HepG2 (cell line): ENCODE measurements at regions not wholly inside any gene's neighbourhood (a gene's known extent, or its start where the extent isn't known, plus 50 kb on each side); places are given as distances from the start of the nearest gene placed in this dataset.

Experiments used
- ATAC-seq: fragments of 200-7000 bp; cut with Tn5 transposase; 3 replicates; pipeline ENCODE4 v1.9.1; 2020; ENCODE audit warnings: mild to moderate bottlenecking, moderate library complexity
- BruUV-seq: library from RNA; stranded (reverse); fragments of 400-500 nt; replicated peaks from 2 replicates; lab custom pipeline; 2021; lab: Mats Ljungman, UMichigan
- CTCF ChIA-PET: fragments of 300-600 bp; formaldehyde crosslinking; extraction: SDS; loops from one replicate; lab custom pipeline; 2021; ENCODE audit warnings: low total read pairs, inconsistent platforms, low intra/inter-chr PET ratio; lab: Yijun Ruan, JAX
- POLR2A ChIA-PET: fragments of 350-600 bp; sonication (Branson Sonifier 250); formaldehyde crosslinking; loops from one replicate; lab custom pipeline; 2020; ENCODE audit warnings: antibody characterized with exemption, inconsistent platforms; lab: Yijun Ruan, JAX
- DNase-seq: peaks from one replicate; pipeline ENCODE4 v3.0.0-alpha.2; 2015; ENCODE audit warnings: low spot score
- FAIRE-seq: peaks from 3 replicates; lab custom pipeline; 2011; peaks lifted over from hg19 to GRCh38; lab: Jason Lieb, UNC
- H2AFZ ChIP-seq: one replicate; pipeline ENCODE4 v1.6.1; 2011; ENCODE audit warnings: low read length, inconsistent platforms
- H3K27ac ChIP-seq: fragments of 300-600 bp; 3 replicates; pipeline ENCODE4 v1.8.0; 2011; ENCODE audit warnings: mixed run types, mild to moderate bottlenecking, mixed read lengths, low read length, inconsistent platforms; ENCODE audit not compliant: insufficient read depth; ENCODE audit errors: extremely low read length
- H3K27me3 ChIP-seq, 2 experiments: fragments of 200-600 bp in 1 of 2; 2 replicates in 1 of 2; 3 replicates in 1 of 2; pipeline versions ENCODE4 v1.6.0 to v1.8.0; 2011; ENCODE audit warnings: low read length in 2 of 2, mild to moderate bottlenecking in 2 of 2, moderate library complexity in 2 of 2, inconsistent platforms in 1 of 2; ENCODE audit not compliant: insufficient read depth in 2 of 2, control insufficient read depth in 1 of 2
- H3K36me3 ChIP-seq, 2 experiments: fragments of 200-600 bp in 1 of 2; replicated peaks in 1 of 2; 2 replicates in 1 of 2; 3 replicates in 1 of 2; pipeline versions ENCODE4 v1.5.1 to v1.8.0; 2011; ENCODE audit warnings: low read length in 2 of 2, inconsistent platforms in 1 of 2; ENCODE audit not compliant: insufficient read depth in 2 of 2, control insufficient read depth in 1 of 2
- H3K4me1 ChIP-seq: 2 replicates; pipeline ENCODE4 v1.5.1; 2012; ENCODE audit warnings: low read length, inconsistent platforms; ENCODE audit not compliant: insufficient read depth
- H3K4me2 ChIP-seq: 2 replicates; pipeline ENCODE4 v1.6.0; 2011; ENCODE audit warnings: low read depth, low read length, inconsistent platforms
- H3K4me3 ChIP-seq, 3 experiments: fragments of 200-600 bp in 1 of 3; sonication (generic), shearing (Covaris generic) in 1 of 3; replicated peaks in 1 of 3; 2 replicates each; pipeline ENCODE4 v1.5.1; 2011 to 2016; ENCODE audit warnings: low read length in 3 of 3, inconsistent platforms in 2 of 3, low read depth in 2 of 3, mild to moderate bottlenecking in 2 of 3, control low read depth in 1 of 3, mixed read lengths in 1 of 3; ENCODE audit not compliant: insufficient read depth in 1 of 3
- H3K79me2 ChIP-seq: one replicate; pipeline ENCODE4 v1.6.1; 2011; ENCODE audit warnings: low read length, inconsistent platforms; ENCODE audit not compliant: insufficient read depth
- H3K9ac ChIP-seq: 2 replicates; pipeline ENCODE4 v1.6.0; 2011; ENCODE audit warnings: mild to moderate bottlenecking, low read depth, low read length, inconsistent platforms; ENCODE audit not compliant: insufficient read depth
- H3K9me3 ChIP-seq: 2 replicates; pipeline ENCODE4 v1.5.1; 2012; ENCODE audit warnings: mild to moderate bottlenecking, low read length
- H4K20me1 ChIP-seq: 2 replicates; pipeline ENCODE4 v1.6.0; 2011; ENCODE audit warnings: inconsistent platforms, mild to moderate bottlenecking, low read length, moderate library complexity; ENCODE audit not compliant: insufficient read depth
- FOSL1 ChIP-seq: sonication (generic); formaldehyde crosslinking; IDR thresholded peaks from 2 replicates; pipeline ENCODE4 v1.9.0; 2021; ENCODE audit warnings: missing genetic modification reagents, borderline replicate concordance
- MIXL1 ChIP-seq: IDR thresholded peaks from 2 replicates; pipeline ENCODE4 v1.6.1; 2016
- MXI1 ChIP-seq: IDR thresholded peaks from 3 replicates; pipeline ENCODE4 v1.6.1; 2012; ENCODE audit warnings: low read depth, low read length, inconsistent platforms, borderline replicate concordance
- RBM22 ChIP-seq: fragments of 200-400 bp; formaldehyde crosslinking; optimal IDR thresholded peaks from 2 replicates; pipeline ENCODE3; 2017; ENCODE audit warnings: mild to moderate bottlenecking, low read length, moderate library complexity
- SKIL ChIP-seq: sonication (generic); formaldehyde crosslinking; IDR thresholded peaks from 2 replicates; pipeline ENCODE4 v1.8.0; 2022; ENCODE audit warnings: missing genetic modification reagents, mild to moderate bottlenecking, moderate library complexity, borderline replicate concordance
- TRIM24 ChIP-seq: sonication (generic); formaldehyde crosslinking; IDR thresholded peaks from 2 replicates; pipeline ENCODE4 v1.8.0; 2022; ENCODE audit warnings: mild to moderate bottlenecking, missing genetic modification reagents
- U2AF1 ChIP-seq: fragments of 200-400 bp; formaldehyde crosslinking; optimal IDR thresholded peaks from 2 replicates; pipeline ENCODE3; 2017; ENCODE audit warnings: mild to moderate bottlenecking, low read depth, low read length
- ZFP37 ChIP-seq: sonication (generic); formaldehyde crosslinking; IDR thresholded peaks from 2 replicates; pipeline ENCODE4 v1.4.0; 2020; ENCODE audit warnings: missing genetic modification reagents, borderline replicate concordance
- ZNF12 ChIP-seq: sonication (generic); formaldehyde crosslinking; IDR thresholded peaks from 2 replicates; pipeline ENCODE4 v1.5.0; 2020; ENCODE audit warnings: missing genetic modification reagents
- ZNF232 ChIP-seq: sonication (generic); formaldehyde crosslinking; IDR thresholded peaks from 2 replicates; pipeline ENCODE4 v1.4.0; 2020; ENCODE audit warnings: missing genetic modification reagents, borderline replicate concordance
- ZNF350 ChIP-seq: sonication (generic); formaldehyde crosslinking; IDR thresholded peaks from 2 replicates; pipeline ENCODE4 v1.4.0; 2020; ENCODE audit warnings: mild to moderate bottlenecking, low read depth, missing genetic modification reagents, borderline replicate concordance
- ZNF468 ChIP-seq: sonication (generic); formaldehyde crosslinking; IDR thresholded peaks from 2 replicates; pipeline ENCODE4 v1.8.0; 2022; ENCODE audit warnings: mild to moderate bottlenecking, moderate library complexity, missing genetic modification reagents
- ZNF678 ChIP-seq: sonication (generic); formaldehyde crosslinking; IDR thresholded peaks from 2 replicates; pipeline ENCODE4 v1.4.0; 2020; ENCODE audit warnings: mild to moderate bottlenecking, missing genetic modification reagents
- ZNF841 ChIP-seq: sonication (generic); formaldehyde crosslinking; IDR thresholded peaks from 2 replicates; pipeline ENCODE4 v1.8.1; 2023; ENCODE audit warnings: missing genetic modification reagents, borderline replicate concordance
- WGBS: methylation state at CpG from one replicate; pipeline ENCODE4 v1.1.6; 2017; ENCODE audit warnings: low lambda C conversion rate; 5-methylcytosine and 5-hydroxymethylcytosine counted together
- in situ Hi-C: cut with HindIII; loops from 2 replicates; pipeline ENCODE4 v1.10.0; 2017; ENCODE audit warnings: low pct_unique_long_range_greater_than_20kb; ENCODE audit not compliant: extremely low pct_ligation_motif_present
- intact Hi-C: fragments of 100-400 bp; cut with micrococcal nuclease; formaldehyde crosslinking; loops from one replicate; pipeline ENCODE4 v1.10.0; 2022; ENCODE audit not compliant: unreplicated experiment
- TF ChIP-seq, protein P1 (sequence below): sonication (generic); formaldehyde crosslinking; IDR thresholded peaks from 2 replicates; pipeline ENCODE4 v1.4.0; 2020; ENCODE audit warnings: missing genetic modification reagents, borderline replicate concordance
- TF ChIP-seq, protein P2 (sequence below): sonication (generic); formaldehyde crosslinking; IDR thresholded peaks from 2 replicates; pipeline ENCODE4 v1.8.1; 2022; ENCODE audit warnings: low read depth, mild to moderate bottlenecking, missing genetic modification reagents

GRCh38 chr22:27257987-27258386 is 543.6 kb downstream of the MN1 start:
- no peaks in the 10 kb centered on the region for H3K79me2 ChIP-seq
- H3K36me3 ChIP-seq = no peaks in the 10 kb centered on the region
- FAIRE-seq (no peak), ATAC-seq (no peak), DNase-seq (no peak)
- no peaks in the 10 kb centered on the region for H3K27me3 ChIP-seq
- intact Hi-C loops (no loop called here), in situ Hi-C loops (no loop called here)
- no peak overlapping the region for H3K4me2 ChIP-seq
- H3K27ac ChIP-seq = no peak overlapping the region
- ChIA-PET POLR2A (no interaction called here), CTCF (no interaction called here)
- WGBS = 20% methylated on average over 5 of the region's 5 CpGs
- H3K4me1 ChIP-seq = no peaks in the 10 kb centered on the region
- no peak overlapping the region for H3K4me3 ChIP-seq
- peaks cover 7% of the 10 kb centered on the region; the same call in 1 of the 2 replicates for H3K9me3 ChIP-seq
- H3K9ac ChIP-seq = no peak overlapping the region
- H4K20me1 ChIP-seq = no peaks in the 10 kb centered on the region
- H2AFZ ChIP-seq = no peak overlapping the region
- BruUV-seq = no TSS peak
- TF ChIP-seq MIXL1 (CRISPR knock-in tag) = no peak
- TF ChIP-seq ZNF12 = no peak
- no peak for TF ChIP-seq RBM22
- TF ChIP-seq, protein P1, sequence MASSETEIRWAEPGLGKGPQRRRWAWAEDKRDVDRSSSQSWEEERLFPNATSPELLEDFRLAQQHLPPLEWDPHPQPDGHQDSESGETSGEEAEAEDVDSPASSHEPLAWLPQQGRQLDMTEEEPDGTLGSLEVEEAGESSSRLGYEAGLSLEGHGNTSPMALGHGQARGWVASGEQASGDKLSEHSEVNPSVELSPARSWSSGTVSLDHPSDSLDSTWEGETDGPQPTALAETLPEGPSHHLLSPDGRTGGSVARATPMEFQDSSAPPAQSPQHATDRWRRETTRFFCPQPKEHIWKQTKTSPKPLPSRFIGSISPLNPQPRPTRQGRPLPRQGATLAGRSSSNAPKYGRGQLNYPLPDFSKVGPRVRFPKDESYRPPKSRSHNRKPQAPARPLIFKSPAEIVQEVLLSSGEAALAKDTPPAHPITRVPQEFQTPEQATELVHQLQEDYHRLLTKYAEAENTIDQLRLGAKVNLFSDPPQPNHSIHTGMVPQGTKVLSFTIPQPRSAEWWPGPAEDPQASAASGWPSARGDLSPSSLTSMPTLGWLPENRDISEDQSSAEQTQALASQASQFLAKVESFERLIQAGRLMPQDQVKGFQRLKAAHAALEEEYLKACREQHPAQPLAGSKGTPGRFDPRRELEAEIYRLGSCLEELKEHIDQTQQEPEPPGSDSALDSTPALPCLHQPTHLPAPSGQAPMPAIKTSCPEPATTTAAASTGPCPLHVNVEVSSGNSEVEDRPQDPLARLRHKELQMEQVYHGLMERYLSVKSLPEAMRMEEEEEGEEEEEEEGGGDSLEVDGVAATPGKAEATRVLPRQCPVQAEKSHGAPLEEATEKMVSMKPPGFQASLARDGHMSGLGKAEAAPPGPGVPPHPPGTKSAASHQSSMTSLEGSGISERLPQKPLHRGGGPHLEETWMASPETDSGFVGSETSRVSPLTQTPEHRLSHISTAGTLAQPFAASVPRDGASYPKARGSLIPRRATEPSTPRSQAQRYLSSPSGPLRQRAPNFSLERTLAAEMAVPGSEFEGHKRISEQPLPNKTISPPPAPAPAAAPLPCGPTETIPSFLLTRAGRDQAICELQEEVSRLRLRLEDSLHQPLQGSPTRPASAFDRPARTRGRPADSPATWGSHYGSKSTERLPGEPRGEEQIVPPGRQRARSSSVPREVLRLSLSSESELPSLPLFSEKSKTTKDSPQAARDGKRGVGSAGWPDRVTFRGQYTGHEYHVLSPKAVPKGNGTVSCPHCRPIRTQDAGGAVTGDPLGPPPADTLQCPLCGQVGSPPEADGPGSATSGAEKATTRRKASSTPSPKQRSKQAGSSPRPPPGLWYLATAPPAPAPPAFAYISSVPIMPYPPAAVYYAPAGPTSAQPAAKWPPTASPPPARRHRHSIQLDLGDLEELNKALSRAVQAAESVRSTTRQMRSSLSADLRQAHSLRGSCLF = no peak
- no peak for TF ChIP-seq ZNF678 (CRISPR knock-in tag)
- TF ChIP-seq ZNF232 (CRISPR knock-in tag) = no peak
- no peak for TF ChIP-seq ZNF350 (CRISPR knock-in tag)
- TF ChIP-seq, protein P2, sequence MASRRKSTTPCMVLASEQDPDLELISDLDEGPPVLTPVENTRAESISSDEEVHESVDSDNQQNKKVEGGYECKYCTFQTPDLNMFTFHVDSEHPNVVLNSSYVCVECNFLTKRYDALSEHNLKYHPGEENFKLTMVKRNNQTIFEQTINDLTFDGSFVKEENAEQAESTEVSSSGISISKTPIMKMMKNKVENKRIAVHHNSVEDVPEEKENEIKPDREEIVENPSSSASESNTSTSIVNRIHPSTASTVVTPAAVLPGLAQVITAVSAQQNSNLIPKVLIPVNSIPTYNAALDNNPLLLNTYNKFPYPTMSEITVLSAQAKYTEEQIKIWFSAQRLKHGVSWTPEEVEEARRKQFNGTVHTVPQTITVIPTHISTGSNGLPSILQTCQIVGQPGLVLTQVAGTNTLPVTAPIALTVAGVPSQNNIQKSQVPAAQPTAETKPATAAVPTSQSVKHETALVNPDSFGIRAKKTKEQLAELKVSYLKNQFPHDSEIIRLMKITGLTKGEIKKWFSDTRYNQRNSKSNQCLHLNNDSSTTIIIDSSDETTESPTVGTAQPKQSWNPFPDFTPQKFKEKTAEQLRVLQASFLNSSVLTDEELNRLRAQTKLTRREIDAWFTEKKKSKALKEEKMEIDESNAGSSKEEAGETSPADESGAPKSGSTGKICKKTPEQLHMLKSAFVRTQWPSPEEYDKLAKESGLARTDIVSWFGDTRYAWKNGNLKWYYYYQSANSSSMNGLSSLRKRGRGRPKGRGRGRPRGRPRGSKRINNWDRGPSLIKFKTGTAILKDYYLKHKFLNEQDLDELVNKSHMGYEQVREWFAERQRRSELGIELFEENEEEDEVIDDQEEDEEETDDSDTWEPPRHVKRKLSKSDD = no peak
- TF ChIP-seq ZNF841 (CRISPR knock-in tag) = no peak
- TF ChIP-seq U2AF1 = no peak
- TF ChIP-seq ZFP37 (CRISPR knock-in tag) = no peak
- no peak for TF ChIP-seq ZNF468 (CRISPR knock-in tag)
- TF ChIP-seq MXI1 = no peak
- TF ChIP-seq FOSL1 (CRISPR knock-in tag) = no peak
- no peak for TF ChIP-seq TRIM24 (CRISPR knock-in tag)
- TF ChIP-seq SKIL (CRISPR knock-in tag) = no peak
